DMS153 treated with DMSO at 0.1 percent for 48 hours (cell line): ENCODE measurements at regions not wholly inside any gene's neighbourhood (a gene's known extent, or its start where the extent isn't known, plus 50 kb on each side); places are given as distances from the start of the nearest gene placed in this dataset.
A peak's percentile ranks its signal among the peaks of the same experiment; 100 is the strongest.

Experiments
- DNase-seq: peaks from one replicate; lab custom pipeline; 2025; ENCODE audit not compliant: unreplicated experiment; lab: John Stamatoyannopoulos, UW

DNA sequence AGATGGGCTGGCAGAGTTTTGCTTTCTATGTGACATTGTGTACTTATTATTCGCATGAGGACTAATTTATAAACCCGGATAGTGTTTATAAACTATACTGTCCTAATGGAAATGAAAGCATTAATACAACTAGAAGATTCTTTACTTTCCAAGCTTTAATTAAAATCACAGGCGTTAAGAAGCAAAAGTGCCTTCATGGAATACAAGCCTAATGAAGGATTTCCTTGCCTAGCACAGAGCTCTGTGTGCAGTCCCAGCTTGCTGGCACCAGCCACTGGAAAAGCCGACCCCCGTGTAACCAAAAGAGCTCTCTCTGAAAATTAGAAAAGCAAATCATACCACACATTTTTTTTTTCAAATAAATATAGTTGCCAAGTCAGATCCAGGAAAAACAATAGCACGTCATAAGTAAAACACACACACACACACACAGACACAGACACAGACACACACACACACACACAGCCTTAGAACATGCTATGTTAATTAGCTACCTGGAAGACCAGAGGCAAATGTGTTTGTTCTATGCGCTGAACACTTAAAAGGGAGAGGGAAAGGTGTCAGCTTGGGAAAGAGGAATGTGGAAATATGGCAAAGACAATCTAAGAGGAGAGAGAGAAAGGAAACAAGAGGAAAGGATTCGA, 1084.2 kb downstream of the TUSC7 start:
- no peak for DNase-seq

GRCh38 chr3:117798221-117798620, 1088.6 kb downstream of the TUSC7 start:
- DNase-seq, result no peak

- DNase-seq, result no peak
Observed at GRCh38 chr3:117798687-117799386, 1089.3 kb downstream of the TUSC7 start.

GRCh38 chr3:117799387-117799735, 1089.8 kb downstream of the TUSC7 start:
- no peak for DNase-seq

DNA sequence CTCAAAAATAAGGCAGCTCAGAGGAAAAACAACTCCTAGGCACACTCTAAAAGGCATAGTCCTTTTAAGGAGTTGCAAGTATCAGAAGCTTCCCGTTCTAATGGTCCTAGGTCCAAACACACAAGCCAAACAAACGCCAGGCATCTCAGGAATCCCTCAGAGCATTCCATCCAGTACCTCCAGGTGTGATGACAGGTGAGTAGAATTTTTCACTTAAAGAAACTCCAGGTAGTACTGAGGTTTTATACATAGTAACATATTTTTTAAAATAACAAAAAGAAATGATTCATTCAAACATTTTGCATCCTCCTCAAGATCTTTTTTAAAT, 1092.3 kb downstream of the TUSC7 start:
- no peak for DNase-seq

- no peak for DNase-seq
Observed at GRCh38 chr3:117809186-117810081, 1099.9 kb downstream of the TUSC7 start.

DNA sequence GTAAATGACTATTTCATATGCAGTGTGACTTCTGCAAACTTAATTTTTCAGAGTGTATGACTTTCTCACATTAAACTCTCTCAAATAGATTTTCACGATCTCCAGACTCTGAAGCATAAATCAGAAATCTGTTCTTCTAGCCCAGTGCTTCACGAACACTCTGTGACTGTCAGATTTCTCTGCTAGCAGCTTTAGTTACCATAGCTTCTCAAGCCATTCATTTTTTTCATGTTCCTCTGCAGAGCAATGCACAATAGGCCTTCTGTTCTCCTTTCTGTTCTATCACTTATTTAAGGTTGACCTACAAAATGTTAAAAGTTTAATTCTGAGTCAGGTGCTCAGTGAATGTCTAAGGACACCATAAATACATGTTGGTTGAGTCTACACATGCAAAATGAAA, 1102.2 kb downstream of the TUSC7 start:
- no peak for DNase-seq

DNA sequence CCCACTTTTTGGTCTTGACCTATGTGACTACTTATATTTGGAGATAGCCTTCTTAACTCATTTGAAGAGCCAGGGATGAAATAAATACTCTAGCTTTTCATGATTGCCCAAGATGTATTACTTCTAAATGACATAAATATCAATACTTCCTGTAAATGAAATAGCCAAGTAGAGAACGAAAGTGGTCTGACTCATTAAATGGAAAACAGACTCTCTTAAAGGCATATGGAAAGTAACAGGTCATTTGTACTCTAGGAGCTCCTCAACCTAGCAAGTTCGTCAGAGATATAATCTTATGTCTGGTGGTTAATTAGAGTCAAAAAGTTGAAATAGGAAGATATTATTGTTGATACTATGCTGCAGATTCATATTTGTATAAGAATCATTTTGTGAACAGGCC, 1105.4 kb downstream of the TUSC7 start:
- no peak for DNase-seq

DNA sequence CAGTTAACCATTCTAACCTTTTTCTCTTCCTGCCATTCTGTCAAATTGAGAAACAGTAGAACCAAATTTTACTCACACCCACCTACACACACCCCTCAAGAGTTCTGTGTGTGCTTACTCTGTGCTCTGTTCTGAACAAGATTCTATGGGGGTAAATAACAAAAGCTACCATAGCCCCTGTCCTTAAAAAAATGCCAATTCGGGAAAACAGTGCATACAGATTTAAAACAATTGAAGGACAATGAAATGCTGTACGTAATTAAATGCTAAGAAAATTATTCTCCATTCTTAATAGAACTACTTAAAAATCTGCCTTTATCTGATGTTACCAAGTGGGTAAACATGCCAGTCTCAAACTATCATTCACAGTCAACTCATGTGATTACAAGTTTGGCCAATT, 1107.5 kb downstream of the TUSC7 start:
- no peak for DNase-seq

DNA sequence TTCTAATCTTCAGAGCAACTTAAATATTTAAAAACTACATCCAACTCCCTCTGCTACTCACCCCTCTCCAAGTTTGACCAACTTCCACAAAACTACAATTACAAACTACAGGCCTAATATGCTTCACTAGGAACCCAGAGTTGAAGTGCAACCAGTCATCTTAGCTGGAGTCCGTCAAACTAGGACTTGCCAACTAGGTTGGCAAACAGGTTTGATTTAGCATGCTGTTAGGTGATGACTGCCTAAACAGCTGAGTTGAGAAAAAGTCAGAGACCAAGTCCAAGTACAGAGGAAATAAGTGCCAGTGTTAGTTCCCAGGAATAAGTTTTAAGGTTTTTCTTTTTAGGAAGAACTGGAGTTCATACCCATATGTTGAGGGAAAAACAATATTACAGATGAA, 1109.0 kb downstream of the TUSC7 start:
- DNase-seq, result no peak

GRCh38 chr3:117820658-117821299, 1111.2 kb downstream of the TUSC7 start:
- DNase-seq, result no peak

GRCh38 chr3:117822416-117822815, 1112.8 kb downstream of the TUSC7 start:
- DNase-seq, result no peak

GRCh38 chr3:117836296-117836695, 1126.7 kb downstream of the TUSC7 start:
- no peak for DNase-seq

- DNase-seq, result no peak
Observed at GRCh38 chr3:117837391-117837790, 1127.8 kb downstream of the TUSC7 start.

DNA sequence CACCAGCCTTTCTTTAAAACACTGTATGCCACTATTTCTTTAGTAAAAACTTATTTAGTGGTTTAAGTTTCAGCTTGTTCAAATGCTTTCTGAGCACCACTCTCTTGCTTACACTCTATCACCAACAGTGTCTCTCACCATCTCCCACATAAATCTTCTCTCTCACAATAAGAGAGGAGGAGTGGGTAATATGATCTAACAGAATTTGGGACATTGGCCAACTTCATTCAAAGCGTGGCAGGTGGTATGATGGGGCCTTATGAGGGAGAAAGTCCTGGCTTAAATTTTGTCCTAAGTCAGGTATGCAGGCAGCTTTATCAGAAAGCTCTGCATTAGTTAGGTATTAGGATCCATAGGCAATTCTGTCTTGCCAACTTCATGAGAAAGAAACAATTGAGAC, 1132.5 kb downstream of the TUSC7 start:
- peak; percentile 32 for DNase-seq

- DNase-seq, result no peak
Observed at GRCh38 chr3:117843356-117843755, 1133.8 kb downstream of the TUSC7 start.

DNA sequence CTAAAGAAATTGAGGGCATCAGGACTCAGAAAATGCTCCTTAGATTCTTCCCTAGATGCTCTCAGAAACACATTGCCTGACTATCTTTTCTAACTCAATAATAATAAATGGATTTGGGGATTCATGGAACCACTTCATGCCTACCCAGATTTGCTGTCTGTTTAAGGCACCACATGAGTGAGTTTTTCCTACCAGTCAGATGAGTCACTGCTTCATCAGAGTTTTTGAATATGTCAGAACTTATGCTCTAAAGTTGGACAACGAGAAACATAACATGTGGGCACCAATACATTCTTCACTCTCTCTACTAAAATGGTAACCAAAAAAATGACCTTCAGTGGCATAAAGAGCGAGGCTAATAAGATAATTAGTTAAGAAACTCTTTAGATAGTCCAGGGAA, 1135.1 kb downstream of the TUSC7 start:
- DNase-seq, result no peak

- DNase-seq, result no peak
Observed at GRCh38 chr3:117846238-117846637, 1136.7 kb downstream of the TUSC7 start.

GRCh38 chr3:117848606-117849005, 1139.0 kb downstream of the TUSC7 start:
- DNase-seq, result no peak

- peak; percentile 46 for DNase-seq
Observed at GRCh38 chr3:117853923-117854668, 1144.5 kb downstream of the TUSC7 start.

DNA sequence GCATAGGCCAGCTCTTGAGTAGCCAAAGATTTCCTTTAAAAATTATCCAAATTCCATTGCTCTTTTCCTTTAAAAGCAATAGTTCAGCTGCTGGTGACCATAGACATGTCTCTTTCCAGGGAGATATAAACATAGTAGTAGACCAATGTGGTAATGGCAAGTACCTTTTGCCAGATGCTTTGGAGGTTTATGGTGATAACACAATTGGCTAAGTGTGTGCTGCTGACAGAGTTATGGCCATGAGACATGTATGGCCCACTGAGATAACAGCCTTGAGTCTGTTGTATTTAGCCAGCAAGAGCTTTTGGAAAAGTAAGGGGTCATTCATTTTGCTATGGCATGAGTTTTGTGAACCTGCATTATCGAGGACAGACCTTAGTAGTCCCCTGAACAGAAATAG, 1146.8 kb downstream of the TUSC7 start:
- no peak for DNase-seq
